22Rv1 (cell line): ENCODE measurements at regions not wholly inside any gene's neighbourhood (a gene's known extent, or its start where the extent isn't known, plus 50 kb on each side); places are given as distances from the start of the nearest gene placed in this dataset.

Source experiments
- CTCF ChIP-seq: fragments of 450-650 bp; IDR thresholded peaks from 2 replicates; pipeline ENCODE4 v1.5.1; 2017; ENCODE audit warnings: mild to moderate bottlenecking
- ZFX ChIP-seq: fragments of 450-650 bp; IDR thresholded peaks from 2 replicates; pipeline ENCODE4 v1.6.1; 2017; ENCODE audit warnings: antibody characterized with exemption, borderline replicate concordance

GRCh38 chr14:22382395-22382794, 206.6 kb downstream of the DAD1 start:
- TF ChIP-seq CTCF = no peak
- TF ChIP-seq ZFX = no peak
